Spinal cord (tissue), 9 donors: ENCODE measurements at regions not wholly inside any gene's neighbourhood (a gene's known extent, or its start where the extent isn't known, plus 50 kb on each side); places are given as distances from the start of the nearest gene placed in this dataset.

Source experiments
- DNase-seq, 6 donors: peaks; one replicate each; pipeline versions ENCODE4 v3.0.0 to v3.0.0-alpha.2; 2013 to 2015; ENCODE audit warnings: low spot score in 6 of 6, low read depth in 4 of 6
- H3K27ac ChIP-seq: one replicate; pipeline ENCODE4 v1.5.1; 2013; ENCODE audit warnings: low read depth, low read length, control low read depth
- H3K27me3 ChIP-seq: one replicate; pipeline ENCODE4 v1.6.1; 2013; ENCODE audit warnings: low read length; ENCODE audit not compliant: control insufficient read depth, insufficient read depth
- H3K36me3 ChIP-seq: one replicate; pipeline ENCODE4 v1.6.1; 2013; ENCODE audit warnings: low read length; ENCODE audit not compliant: control insufficient read depth, insufficient read depth
- H3K4me1 ChIP-seq: one replicate; pipeline ENCODE4 v1.6.1; 2013; ENCODE audit warnings: low read length; ENCODE audit not compliant: control insufficient read depth, insufficient read depth
- H3K4me3 ChIP-seq: one replicate; pipeline ENCODE4 v1.5.1; 2013; ENCODE audit warnings: low read depth, low read length, control low read depth
- H3K9me3 ChIP-seq: one replicate; pipeline ENCODE4 v1.6.1; 2013; ENCODE audit warnings: low read length; ENCODE audit not compliant: control insufficient read depth, insufficient read depth
- WGBS: methylation state at CpG from one replicate; pipeline ENCODE4 v1.1.5; 2013; ENCODE audit warnings: missing lambda C conversion rate; ENCODE audit not compliant: insufficient coverage; 5-methylcytosine and 5-hydroxymethylcytosine counted together
- donor health status: healthy.

DNA sequence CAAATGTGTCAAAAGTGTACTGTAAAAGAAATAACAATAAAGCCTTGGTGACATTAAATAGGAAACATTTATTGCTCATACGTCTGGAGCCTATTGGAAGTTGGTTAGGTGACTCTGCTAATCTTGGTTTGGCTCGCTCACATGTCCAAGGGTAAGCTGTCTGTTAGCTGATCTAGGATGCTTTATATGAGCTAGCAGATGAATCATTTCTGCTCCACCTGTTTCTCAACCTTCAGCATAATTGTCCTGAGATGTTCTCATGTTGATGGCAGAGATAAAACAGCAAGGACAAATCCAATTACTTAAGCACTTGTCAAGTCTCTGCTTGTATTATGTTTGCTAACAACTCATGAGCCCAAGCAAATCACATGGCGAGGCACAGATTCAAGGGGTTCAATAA is 56.0 kb upstream of the CD53 start:
- WGBS, result no CpG with 5 or more reads among the region's 3 CpGs
- Histone ChIP-seq H3K4me1 (no peaks in the 10 kb centered on the region), H3K27ac (no peak overlapping the region), H3K4me3 (no peak overlapping the region), H3K27me3 (no peaks in the 10 kb centered on the region), H3K36me3 (no peaks in the 10 kb centered on the region), H3K9me3 (no peaks in the 10 kb centered on the region)
- DNase-seq, result no peak

DNA sequence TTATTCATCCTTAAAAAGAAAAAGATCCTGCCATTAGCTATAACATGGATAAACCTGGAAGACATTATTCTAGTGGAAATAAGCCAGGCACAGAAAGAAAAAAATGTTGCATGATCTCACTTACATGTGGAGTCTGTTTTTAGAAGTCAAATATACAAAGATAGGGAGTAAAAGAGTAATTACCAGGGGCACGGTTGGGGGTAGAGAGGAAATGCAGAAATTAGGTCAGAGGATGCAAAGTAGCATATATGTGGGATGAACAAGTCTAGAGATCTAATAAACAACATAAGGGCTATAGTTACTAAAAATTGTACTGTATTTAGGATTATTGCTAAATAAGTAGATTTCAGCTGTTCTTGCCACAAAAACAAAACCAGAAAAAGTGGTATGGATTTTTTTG is 61.4 kb upstream of the CD53 start:
- DNase-seq, result no peak
- Histone ChIP-seq H3K27ac (no peak overlapping the region), H3K4me1 (no peaks in the 10 kb centered on the region), H3K27me3 (no peaks in the 10 kb centered on the region), H3K36me3 (no peaks in the 10 kb centered on the region), H3K4me3 (no peak overlapping the region), H3K9me3 (peaks cover 2% of the 10 kb centered on the region)
- WGBS, result no CpG with 5 or more reads among the region's 1 CpG

DNA sequence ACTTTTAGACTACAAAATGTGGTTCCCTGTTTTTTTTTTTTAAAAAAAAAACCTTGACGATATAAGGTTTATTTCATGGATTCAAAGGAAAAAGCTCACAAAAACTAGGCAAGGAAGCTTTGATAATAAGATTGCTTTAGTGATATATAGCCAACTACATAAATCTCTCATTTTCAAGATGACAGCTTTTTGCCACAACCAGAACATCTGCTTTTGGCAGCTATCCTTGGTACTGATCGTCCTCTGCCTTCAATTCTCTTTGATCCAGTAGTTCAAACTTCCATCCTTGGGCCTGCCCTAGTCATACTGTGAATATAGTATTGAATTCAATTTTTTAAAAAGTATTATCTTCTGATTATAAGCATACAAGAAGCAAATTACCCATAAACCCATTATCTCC is 72.9 kb upstream of the CD53 start:
- Histone ChIP-seq H3K4me1 (no peaks in the 10 kb centered on the region), H3K27me3 (no peaks in the 10 kb centered on the region), H3K9me3 (no peaks in the 10 kb centered on the region), H3K4me3 (no peak overlapping the region), H3K36me3 (no peaks in the 10 kb centered on the region), H3K27ac (no peak overlapping the region)
- DNase-seq, result no peak
- no CpG with 5 or more reads among the region's 2 CpGs for WGBS

DNA sequence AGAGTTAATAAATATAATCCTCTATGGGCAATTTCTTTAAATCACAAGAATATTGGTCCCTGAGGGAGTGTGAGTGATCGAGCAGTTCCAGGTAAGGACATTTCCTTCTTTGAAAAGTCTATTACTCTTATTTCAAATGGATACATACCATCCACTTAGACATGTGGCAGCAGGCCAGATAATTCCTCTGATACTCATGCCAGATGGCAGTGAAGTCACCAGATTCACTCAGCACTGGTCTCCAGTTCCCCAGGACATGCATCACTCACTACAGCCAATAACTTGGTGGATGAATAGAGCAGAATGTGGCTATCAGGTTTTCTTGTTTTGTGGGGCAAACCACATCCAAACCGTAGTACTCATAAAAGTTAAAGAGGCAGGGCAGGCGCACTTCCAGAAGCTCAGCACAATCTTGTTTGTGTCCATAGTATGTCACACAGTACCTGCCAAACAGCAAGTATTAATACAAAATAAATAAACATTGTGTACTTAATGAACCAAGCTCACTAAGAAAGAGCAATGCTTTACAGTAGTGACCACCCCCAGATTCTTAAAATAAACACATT is 74.2 kb upstream of the CD53 start:
- no peak overlapping the region for H3K4me3 ChIP-seq
- no peaks in the 10 kb centered on the region for H3K4me1 ChIP-seq
- peak in 1 of 6 donors; percentile 17 for DNase-seq
- no peaks in the 10 kb centered on the region for H3K36me3 ChIP-seq
- no peaks in the 10 kb centered on the region for H3K27me3 ChIP-seq
- WGBS, result 80% methylated on average over 1 of the region's 3 CpGs
- H3K27ac ChIP-seq, result no peak overlapping the region
- H3K9me3 ChIP-seq, result no peaks in the 10 kb centered on the region

GRCh38 chr1:110788673-110789072 is 84.3 kb upstream of the CD53 start:
- WGBS, result no CpG with 5 or more reads among the region's 2 CpGs
- Histone ChIP-seq H3K4me3 (no peak overlapping the region), H3K27ac (no peak overlapping the region), H3K4me1 (no peaks in the 10 kb centered on the region), H3K36me3 (no peaks in the 10 kb centered on the region), H3K9me3 (peaks cover 7% of the 10 kb centered on the region), H3K27me3 (peaks cover 5% of the 10 kb centered on the region)
- DNase-seq, result no peak

GRCh38 chr1:110787328-110788071 is 85.4 kb upstream of the CD53 start:
- no peaks in the 10 kb centered on the region for H3K4me1 ChIP-seq
- no peaks in the 10 kb centered on the region for H3K36me3 ChIP-seq
- DNase-seq, result no peak
- peaks cover 7% of the 10 kb centered on the region for H3K9me3 ChIP-seq
- WGBS, result 44% methylated on average over 3 of the region's 3 CpGs
- peaks cover 5% of the 10 kb centered on the region for H3K27me3 ChIP-seq
- no peak overlapping the region for H3K4me3 ChIP-seq
- no peak overlapping the region for H3K27ac ChIP-seq

DNA sequence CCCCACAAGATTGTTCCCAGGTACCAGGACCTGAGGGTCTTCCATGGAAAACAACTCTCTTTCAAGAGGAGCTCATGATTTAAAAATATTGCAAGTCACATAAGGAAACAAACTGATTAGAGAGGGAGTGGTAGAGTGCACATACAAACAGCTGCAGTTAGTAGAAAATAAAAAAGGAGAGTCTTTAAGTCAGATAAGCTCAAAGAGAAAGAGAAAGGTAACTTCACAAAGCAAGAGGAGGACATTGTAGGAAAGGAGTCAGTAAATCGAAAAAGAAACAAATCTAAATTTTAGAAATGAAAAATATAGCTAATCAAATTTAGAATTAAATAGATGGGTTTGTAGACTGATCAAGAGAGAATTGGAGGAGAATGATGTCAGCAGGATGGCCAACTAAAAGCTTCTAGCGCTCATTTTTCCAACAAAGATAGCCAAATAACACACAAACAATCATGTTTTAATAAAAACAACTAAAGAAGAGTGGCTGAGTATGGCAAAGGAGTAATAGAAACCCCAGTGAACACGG is 86.1 kb upstream of the CD53 start:
- Histone ChIP-seq H3K4me3 (no peak overlapping the region), H3K36me3 (no peaks in the 10 kb centered on the region), H3K9me3 (peaks cover 7% of the 10 kb centered on the region), H3K4me1 (no peaks in the 10 kb centered on the region), H3K27me3 (peaks cover 5% of the 10 kb centered on the region), H3K27ac (no peak overlapping the region)
- WGBS, result no CpG with 5 or more reads among the region's 3 CpGs
- DNase-seq, result no peak

- H3K4me3 ChIP-seq, result no peak overlapping the region
- H3K27me3 ChIP-seq, result peaks cover 5% of the 10 kb centered on the region
- no CpG with 5 or more reads among the region's 2 CpGs for whole genome bisulfite sequencing
- H3K4me1 ChIP-seq, result peaks cover 5% of the 10 kb centered on the region
- no peaks in the 10 kb centered on the region for H3K36me3 ChIP-seq
- no peak overlapping the region for H3K27ac ChIP-seq
- DNase-seq, result no peak
- peaks cover 7% of the 10 kb centered on the region for H3K9me3 ChIP-seq
Measured at GRCh38 chr1:110785612-110786011, 87.3 kb upstream of the CD53 start.

GRCh38 chr1:110785055-110785454 is 87.9 kb upstream of the CD53 start:
- 40% methylated on average over 1 of the region's 3 CpGs for WGBS
- H3K4me3 ChIP-seq, result no peak overlapping the region
- H3K9me3 ChIP-seq, result peaks cover 7% of the 10 kb centered on the region
- peaks cover 7% of the 10 kb centered on the region for H3K27me3 ChIP-seq
- no peak overlapping the region for H3K27ac ChIP-seq
- DNase-seq, result no peak
- no peaks in the 10 kb centered on the region for H3K36me3 ChIP-seq
- H3K4me1 ChIP-seq, result peaks cover 8% of the 10 kb centered on the region
